Upper lobe of right lung (tissue), 1 donor: ENCODE measurements at regions not wholly inside any gene's neighbourhood (a gene's known extent, or its start where the extent isn't known, plus 50 kb on each side); places are given as distances from the start of the nearest gene placed in this dataset.

ENCODE experiments used
- ATAC-seq: fragments of 200-7000 bp; cut with Tn5 transposase; one replicate; pipeline ENCODE4 v1.9.1; 2020; ENCODE audit warnings: mild to moderate bottlenecking, moderate library complexity
- DNase-seq: peaks from one replicate; pipeline ENCODE4 v3.0.0-alpha.2; 2020
- H3K27ac ChIP-seq: fragments of 200-600 bp; one replicate; pipeline ENCODE4 v1.8.0; 2022
- H3K27me3 ChIP-seq: fragments of 200-600 bp; one replicate; pipeline ENCODE4 v1.8.0; 2022; ENCODE audit warnings: mild to moderate bottlenecking
- H3K36me3 ChIP-seq: fragments of 200-600 bp; one replicate; pipeline ENCODE4 v1.8.0; 2022
- H3K4me1 ChIP-seq: fragments of 200-600 bp; one replicate; pipeline ENCODE4 v1.8.0; 2022
- H3K4me3 ChIP-seq: fragments of 200-600 bp; one replicate; pipeline ENCODE4 v1.8.0; 2022; ENCODE audit warnings: mild to moderate bottlenecking
- H3K9me3 ChIP-seq: fragments of 200-600 bp; one replicate; pipeline ENCODE4 v1.8.0; 2022
- intact Hi-C: fragments of 100-400 bp; cut with DNase I; formaldehyde crosslinking; loops from one replicate; pipeline ENCODE4 v1.11.0; 2022
- TF ChIP-seq, protein P1 (sequence below): fragments of 200-600 bp; IDR thresholded peaks from one replicate; pipeline ENCODE4 v1.8.0; 2022; ENCODE audit warnings: antibody characterized with exemption
- donor health status: DM: no; HTN: yes; CAD: no; lungs with severe emphysema.

DNA sequence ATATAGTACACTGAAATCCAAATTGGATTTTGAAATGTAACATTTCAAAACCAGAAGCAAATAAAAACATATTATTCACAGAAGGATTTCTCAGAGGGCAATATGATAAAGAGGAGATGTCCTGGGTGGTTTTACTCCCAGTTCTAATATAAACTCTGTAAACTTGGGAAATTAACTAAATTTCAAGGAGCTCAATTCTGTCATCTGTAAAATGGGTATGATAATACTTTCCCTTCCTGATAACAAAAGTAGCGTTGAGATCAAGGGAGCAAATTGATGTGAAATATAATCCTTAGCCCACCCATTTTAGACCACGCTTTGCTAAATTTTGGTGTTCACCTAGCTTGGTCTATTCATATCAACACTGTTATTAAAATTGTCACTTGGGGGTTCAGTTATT lies 192.5 kb upstream of the BTG1 start:
- Histone ChIP-seq H3K27ac (no peak overlapping the region), H3K4me3 (no peak overlapping the region), H3K4me1 (no peaks in the 10 kb centered on the region), H3K9me3 (no peaks in the 10 kb centered on the region), H3K36me3 (no peaks in the 10 kb centered on the region), H3K27me3 (no peaks in the 10 kb centered on the region)
- intact Hi-C loops, result no loop called here
- TF ChIP-seq, protein P1, sequence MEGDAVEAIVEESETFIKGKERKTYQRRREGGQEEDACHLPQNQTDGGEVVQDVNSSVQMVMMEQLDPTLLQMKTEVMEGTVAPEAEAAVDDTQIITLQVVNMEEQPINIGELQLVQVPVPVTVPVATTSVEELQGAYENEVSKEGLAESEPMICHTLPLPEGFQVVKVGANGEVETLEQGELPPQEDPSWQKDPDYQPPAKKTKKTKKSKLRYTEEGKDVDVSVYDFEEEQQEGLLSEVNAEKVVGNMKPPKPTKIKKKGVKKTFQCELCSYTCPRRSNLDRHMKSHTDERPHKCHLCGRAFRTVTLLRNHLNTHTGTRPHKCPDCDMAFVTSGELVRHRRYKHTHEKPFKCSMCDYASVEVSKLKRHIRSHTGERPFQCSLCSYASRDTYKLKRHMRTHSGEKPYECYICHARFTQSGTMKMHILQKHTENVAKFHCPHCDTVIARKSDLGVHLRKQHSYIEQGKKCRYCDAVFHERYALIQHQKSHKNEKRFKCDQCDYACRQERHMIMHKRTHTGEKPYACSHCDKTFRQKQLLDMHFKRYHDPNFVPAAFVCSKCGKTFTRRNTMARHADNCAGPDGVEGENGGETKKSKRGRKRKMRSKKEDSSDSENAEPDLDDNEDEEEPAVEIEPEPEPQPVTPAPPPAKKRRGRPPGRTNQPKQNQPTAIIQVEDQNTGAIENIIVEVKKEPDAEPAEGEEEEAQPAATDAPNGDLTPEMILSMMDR, result no peak
- ATAC-seq (no peak), DNase-seq (no peak)

DNA sequence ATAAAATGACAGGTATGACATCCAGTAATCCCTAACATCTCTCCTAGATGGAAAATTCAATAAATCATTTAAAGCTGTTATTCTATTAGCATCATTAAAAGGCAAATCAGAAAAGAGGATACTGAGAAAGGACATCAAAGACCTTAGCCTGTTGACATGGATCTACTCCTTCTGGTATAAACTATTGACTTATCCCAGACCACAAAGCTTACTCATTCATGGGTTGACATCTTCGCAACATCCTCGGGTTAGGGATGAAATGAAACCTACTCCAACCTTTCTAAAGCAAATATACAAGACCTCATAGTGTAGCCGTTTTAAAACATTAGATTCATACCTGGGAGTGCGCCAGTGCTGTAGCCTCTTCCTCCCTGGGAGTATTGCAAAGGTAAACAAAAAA lies 191.5 kb upstream of the BTG1 start:
- TF ChIP-seq, protein P1, result no peak
- Histone ChIP-seq H3K27ac (no peak overlapping the region), H3K4me3 (no peak overlapping the region), H3K4me1 (no peaks in the 10 kb centered on the region), H3K27me3 (no peaks in the 10 kb centered on the region), H3K9me3 (no peaks in the 10 kb centered on the region), H3K36me3 (no peaks in the 10 kb centered on the region)
- no peak for DNase-seq
- intact Hi-C loops, result no loop called here
- no peak for ATAC-seq

DNA sequence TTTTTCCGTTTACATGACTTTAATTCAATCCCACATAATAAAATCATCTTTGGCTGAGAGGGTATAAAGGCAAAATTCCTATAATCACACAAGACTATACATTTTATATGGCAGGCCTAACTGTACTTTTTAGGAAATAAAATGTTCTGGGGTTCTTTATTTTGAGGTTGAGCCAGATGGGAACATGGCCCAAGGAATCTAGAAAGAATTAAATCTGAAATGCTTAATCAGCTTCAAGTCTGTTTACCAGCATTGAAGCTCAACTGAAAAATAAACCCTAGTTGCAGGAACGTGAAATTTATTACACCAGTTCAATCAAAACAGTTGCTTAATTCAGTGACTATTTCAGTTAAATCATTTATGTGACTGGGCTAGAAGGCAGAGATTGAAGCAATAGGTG lies 191.0 kb upstream of the BTG1 start:
- no peaks in the 10 kb centered on the region for H3K9me3 ChIP-seq
- DNase-seq, result no peak
- no peak overlapping the region for H3K27ac ChIP-seq
- ATAC-seq, result no peak
- H3K4me3 ChIP-seq, result no peak overlapping the region
- H3K36me3 ChIP-seq, result no peaks in the 10 kb centered on the region
- no peaks in the 10 kb centered on the region for H3K4me1 ChIP-seq
- no peaks in the 10 kb centered on the region for H3K27me3 ChIP-seq
- intact Hi-C loops, result no loop called here
- TF ChIP-seq, protein P1, result no peak

DNA sequence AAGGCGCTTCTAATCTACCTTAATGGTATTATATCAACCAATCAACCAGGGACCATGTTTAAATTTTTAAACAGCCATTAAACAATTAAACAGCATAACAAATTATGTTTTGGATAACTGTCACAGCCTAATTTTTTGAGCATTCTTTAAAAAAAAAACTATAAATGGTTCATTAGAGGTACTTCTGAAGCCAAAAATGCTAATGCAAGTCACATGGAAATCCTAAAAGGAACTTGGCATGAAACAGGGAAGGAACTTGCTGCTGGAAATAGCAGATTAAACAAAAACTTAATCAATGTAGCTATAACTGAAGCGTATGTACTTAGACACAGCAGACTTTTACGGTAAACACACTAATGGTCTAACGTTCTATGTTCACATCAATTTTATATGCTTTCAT lies 190.2 kb upstream of the BTG1 start:
- no peak for ATAC-seq
- DNase-seq, result no peak
- no peaks in the 10 kb centered on the region for H3K36me3 ChIP-seq
- TF ChIP-seq, protein P1, result no peak
- no peaks in the 10 kb centered on the region for H3K27me3 ChIP-seq
- intact Hi-C loops, result no loop called here
- H3K4me1 ChIP-seq, result no peaks in the 10 kb centered on the region
- no peak overlapping the region for H3K27ac ChIP-seq
- no peak overlapping the region for H3K4me3 ChIP-seq
- no peaks in the 10 kb centered on the region for H3K9me3 ChIP-seq

DNA sequence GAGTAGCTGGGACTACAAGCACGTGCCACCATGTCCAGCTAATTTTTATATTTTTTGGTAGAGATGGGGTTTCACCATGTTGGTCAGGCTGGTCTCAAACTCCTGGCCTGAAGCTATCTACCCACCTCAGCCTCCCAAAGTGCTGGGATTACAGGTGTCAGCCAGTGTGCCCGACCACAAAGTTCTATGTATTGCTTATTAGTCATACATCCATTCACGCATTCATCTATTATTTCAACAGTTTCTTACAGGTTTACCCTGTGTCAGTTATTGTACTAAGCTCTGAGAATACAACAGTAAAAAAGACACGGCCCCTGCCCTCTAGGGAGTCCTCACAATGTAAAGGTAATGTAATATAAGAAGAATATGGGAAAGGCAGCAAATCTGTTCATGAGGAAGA lies 188.9 kb upstream of the BTG1 start:
- Histone ChIP-seq H3K27ac (no peak overlapping the region), H3K27me3 (no peaks in the 10 kb centered on the region), H3K4me1 (no peaks in the 10 kb centered on the region), H3K36me3 (no peaks in the 10 kb centered on the region), H3K9me3 (no peaks in the 10 kb centered on the region), H3K4me3 (no peak overlapping the region)
- intact Hi-C loops, result no loop called here
- TF ChIP-seq, protein P1, result no peak
- ATAC-seq, result no peak
- DNase-seq, result no peak

DNA sequence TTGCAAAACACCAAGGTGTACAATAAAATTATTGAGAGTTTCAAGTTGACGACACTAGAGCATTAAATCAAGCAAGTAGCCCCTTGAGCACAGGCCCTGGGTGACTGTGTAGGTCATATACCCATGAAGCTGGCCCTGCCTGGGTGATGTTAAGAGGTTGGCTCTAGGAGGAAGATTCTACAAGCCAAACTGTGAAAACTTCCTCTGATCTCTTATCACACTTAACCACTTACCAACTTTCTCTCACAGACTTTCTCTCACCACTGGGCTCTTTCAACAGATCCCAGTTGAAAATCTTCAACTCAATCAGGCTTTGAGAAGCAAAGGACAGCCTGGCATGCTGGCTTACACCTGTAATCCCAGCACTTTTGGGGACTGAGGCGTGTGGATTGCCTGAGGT lies 186.9 kb upstream of the BTG1 start:
- no peaks in the 10 kb centered on the region for H3K4me1 ChIP-seq
- ATAC-seq (no peak), DNase-seq (no peak)
- H3K27ac ChIP-seq, result no peak overlapping the region
- H3K4me3 ChIP-seq, result no peak overlapping the region
- TF ChIP-seq, protein P1, result no peak
- no peaks in the 10 kb centered on the region for H3K9me3 ChIP-seq
- intact Hi-C loops, result no loop called here
- H3K27me3 ChIP-seq, result no peaks in the 10 kb centered on the region
- H3K36me3 ChIP-seq, result no peaks in the 10 kb centered on the region
